ENCODE measurements at regions not wholly inside any gene's neighbourhood (a gene's known extent, or its start where the extent isn't known, plus 50 kb on each side); places are given as distances from the start of the nearest gene placed in this dataset.

DNA sequence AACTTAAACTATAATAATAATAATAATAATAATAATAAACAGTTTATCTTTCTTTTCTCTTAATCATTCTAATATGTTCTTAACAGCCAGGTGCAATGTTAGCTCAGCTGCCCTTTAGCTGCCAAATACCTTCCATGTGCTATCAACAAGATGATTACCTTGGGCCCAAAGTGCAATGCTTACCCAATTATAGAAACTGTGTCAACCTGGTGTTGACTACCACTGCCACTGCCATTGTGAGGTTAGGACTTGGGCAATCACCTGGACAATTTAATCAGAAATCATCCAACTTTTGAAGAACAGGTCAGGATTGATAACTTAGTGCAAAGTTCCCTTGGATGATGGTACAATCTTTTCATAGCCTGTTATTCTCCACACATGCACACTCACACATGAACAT is 371.8 kb upstream of the SALL1 start:
- TF ChIP-seq, protein P1, sequence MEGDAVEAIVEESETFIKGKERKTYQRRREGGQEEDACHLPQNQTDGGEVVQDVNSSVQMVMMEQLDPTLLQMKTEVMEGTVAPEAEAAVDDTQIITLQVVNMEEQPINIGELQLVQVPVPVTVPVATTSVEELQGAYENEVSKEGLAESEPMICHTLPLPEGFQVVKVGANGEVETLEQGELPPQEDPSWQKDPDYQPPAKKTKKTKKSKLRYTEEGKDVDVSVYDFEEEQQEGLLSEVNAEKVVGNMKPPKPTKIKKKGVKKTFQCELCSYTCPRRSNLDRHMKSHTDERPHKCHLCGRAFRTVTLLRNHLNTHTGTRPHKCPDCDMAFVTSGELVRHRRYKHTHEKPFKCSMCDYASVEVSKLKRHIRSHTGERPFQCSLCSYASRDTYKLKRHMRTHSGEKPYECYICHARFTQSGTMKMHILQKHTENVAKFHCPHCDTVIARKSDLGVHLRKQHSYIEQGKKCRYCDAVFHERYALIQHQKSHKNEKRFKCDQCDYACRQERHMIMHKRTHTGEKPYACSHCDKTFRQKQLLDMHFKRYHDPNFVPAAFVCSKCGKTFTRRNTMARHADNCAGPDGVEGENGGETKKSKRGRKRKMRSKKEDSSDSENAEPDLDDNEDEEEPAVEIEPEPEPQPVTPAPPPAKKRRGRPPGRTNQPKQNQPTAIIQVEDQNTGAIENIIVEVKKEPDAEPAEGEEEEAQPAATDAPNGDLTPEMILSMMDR (IDR thresholded peaks at IDR 0.05), result no peak
- no peak for TF ChIP-seq POLR2A (IDR thresholded peaks at IDR 0.05)

Measured in uterus (tissue), 2 donors.